Lung (tissue), 9 donors: ENCODE measurements at regions not wholly inside any gene's neighbourhood (a gene's known extent, or its start where the extent isn't known, plus 50 kb on each side); places are given as distances from the start of the nearest gene placed in this dataset.
"Not testable (repeated sequence)": the region's sequence is repeated elsewhere in the genome, so short reads cannot be mapped to it uniquely, and the experiment has no call there.

Experiments
- ATAC-seq: fragments of 200-7000 bp; cut with Tn5 transposase; one replicate; pipeline ENCODE4 v1.9.1; 2020; ENCODE audit warnings: moderate number of reproducible peaks; ENCODE audit not compliant: insufficient read depth, low FRiP score
- DNase-seq, 3 donors: peaks; one replicate each; pipeline ENCODE4 v3.0.0-alpha.2; 2013 to 2017
- H3K27ac ChIP-seq, 2 donors: one replicate each; pipeline ENCODE4 v1.5.1; 2013; ENCODE audit warnings: mild to moderate bottlenecking in 2 of 2, moderate library complexity in 2 of 2, control low read depth in 1 of 2, inconsistent platforms in 1 of 2, low read depth in 1 of 2, low read length in 1 of 2
- H3K27me3 ChIP-seq, 3 donors: one replicate each; pipeline ENCODE4 v1.5.1; 2013; ENCODE audit warnings: low read length in 2 of 3; ENCODE audit not compliant: control insufficient read depth in 3 of 3, insufficient read depth in 3 of 3
- H3K36me3 ChIP-seq, 4 donors: one replicate each; pipeline ENCODE4 v1.5.1; 2013; ENCODE audit warnings: low read length in 4 of 4, mild to moderate bottlenecking in 1 of 4, moderate library complexity in 1 of 4; ENCODE audit not compliant: control insufficient read depth in 4 of 4, insufficient read depth in 4 of 4
- H3K4me1 ChIP-seq, 5 donors: one replicate each; pipeline ENCODE4 v1.5.1; 2013; ENCODE audit warnings: low read length in 5 of 5, mild to moderate bottlenecking in 2 of 5, moderate library complexity in 1 of 5; ENCODE audit not compliant: control insufficient read depth in 5 of 5, insufficient read depth in 5 of 5
- H3K4me3 ChIP-seq: one replicate; pipeline ENCODE4 v1.5.1; 2013; ENCODE audit warnings: mild to moderate bottlenecking, control low read depth, moderate library complexity
- H3K9ac ChIP-seq, 2 donors: one replicate each; pipeline ENCODE4 v1.5.1; 2013; ENCODE audit warnings: low read length in 2 of 2, control low read depth in 1 of 2; ENCODE audit not compliant: insufficient read depth in 1 of 2
- H3K9me3 ChIP-seq, 4 donors: one replicate each; pipeline ENCODE4 v1.5.1; 2013; ENCODE audit warnings: low read length in 3 of 4, mild to moderate bottlenecking in 1 of 4, moderate library complexity in 1 of 4; ENCODE audit not compliant: control insufficient read depth in 4 of 4, insufficient read depth in 3 of 4
- WGBS, 2 donors: extraction: QIAGEN DNeasy Blood & Tissue Kit; methylation state at CpG; one replicate each; pipeline ENCODE4 v1.1.7; 2013; 5-methylcytosine and 5-hydroxymethylcytosine counted together
- donor health status: Bipolar disorder and iron deficiency.
- donor health status: healthy.
- donor health status: DM: yes; HTN: yes; CAD: no.

DNA sequence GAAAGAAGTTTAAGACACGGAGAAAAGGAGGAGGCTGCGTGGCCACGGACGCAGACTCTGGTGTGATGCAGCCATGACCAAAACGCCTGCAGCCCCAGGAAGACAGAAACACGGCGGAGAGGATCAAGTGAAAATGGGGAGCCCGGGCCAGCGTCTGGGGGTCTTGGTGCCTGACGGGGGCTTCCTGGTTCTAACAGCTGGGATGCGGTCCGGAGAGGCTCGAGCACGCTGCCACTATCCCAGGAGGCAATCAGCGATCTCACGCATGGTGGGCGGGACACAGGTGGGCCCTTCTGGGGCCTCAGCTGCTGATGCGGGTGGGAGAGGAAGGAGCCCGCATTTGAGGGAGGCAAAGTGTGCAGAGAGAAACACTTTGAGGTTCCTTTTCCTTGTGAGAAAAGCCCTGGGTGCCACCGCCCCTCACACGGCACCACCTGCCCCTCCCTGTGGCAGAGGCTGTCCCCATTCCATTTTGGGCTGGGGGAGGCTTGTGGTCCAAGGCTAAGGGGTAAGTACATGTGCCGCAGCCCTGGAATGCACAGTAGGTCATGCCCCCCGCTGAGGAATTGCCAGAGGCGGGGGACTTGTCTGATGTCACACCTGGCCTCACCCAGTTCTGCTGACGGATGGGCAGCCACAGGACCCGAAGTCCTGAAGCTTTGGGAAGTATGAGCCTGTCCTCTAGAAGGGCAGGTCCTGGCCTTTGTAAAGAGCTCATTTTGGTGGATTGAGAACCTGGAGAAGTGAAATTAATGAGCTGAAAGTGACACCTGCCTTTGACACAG, 121.7 kb upstream of the ZNF469 start:
- 90% methylated on average over 26 of the region's 26 CpGs for WGBS, 2 donors
- H3K9ac ChIP-seq, H3K27me3 ChIP-seq: not testable (repeated sequence)

DNA sequence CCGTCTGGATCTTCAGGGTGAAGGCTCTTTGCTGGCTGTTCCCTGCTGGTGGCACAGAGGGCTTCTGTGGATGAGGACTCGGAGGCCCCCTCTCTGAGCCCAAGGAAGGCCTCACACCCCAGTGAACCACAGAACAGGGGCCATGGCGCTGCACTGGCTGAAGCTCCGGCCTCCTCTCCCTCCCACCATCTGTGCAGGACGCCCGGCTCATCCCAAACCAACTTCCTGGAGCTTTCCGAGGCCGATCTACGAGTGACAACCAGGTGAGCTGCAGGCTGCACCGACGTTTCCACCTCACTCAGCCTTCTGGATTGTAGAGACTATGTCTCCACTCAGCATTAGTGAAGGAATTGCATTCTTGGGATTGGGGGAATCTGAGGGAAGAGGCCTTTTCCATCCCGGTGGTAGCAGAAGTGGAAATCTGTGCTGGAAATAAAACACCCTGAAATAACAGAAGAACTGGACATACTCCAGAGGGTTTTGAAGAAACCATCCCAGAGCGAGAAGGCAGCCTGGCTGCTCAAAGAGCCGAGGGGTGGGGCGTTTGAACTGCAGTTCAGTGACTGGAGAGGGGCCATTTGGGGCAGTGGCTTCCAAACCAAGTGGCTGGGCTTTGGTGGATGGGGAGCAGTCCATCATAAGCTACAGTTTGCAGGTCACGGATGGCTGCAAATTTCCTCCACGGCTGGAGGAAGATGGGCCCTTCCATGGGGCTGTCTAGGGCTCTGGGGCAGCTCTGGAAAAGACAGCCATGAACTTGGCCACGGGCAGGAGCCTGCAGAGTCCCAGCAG, 120.7 kb upstream of the ZNF469 start:
- Histone ChIP-seq H3K27ac (peak overlapping the region in 1 of 2 donors; percentile 23), H3K4me1 (peaks cover 0 to 15% (median 3%) of the 10 kb centered on the region in 5 donors)
- not testable (repeated sequence) for DNase-seq, H3K4me3 ChIP-seq, H3K9ac ChIP-seq, H3K36me3 ChIP-seq, H3K9me3 ChIP-seq, ATAC-seq, H3K27me3 ChIP-seq
- 71 to 79% methylated on average over 16 to 18 of the region's 18 CpGs for WGBS, 2 donors

More for the DNA sequence above, 121.7 kb upstream of the ZNF469 start:
- not testable (repeated sequence) for H3K9me3 ChIP-seq, H3K27ac ChIP-seq, H3K36me3 ChIP-seq, DNase-seq, ATAC-seq, H3K4me3 ChIP-seq
- H3K4me1 ChIP-seq = peaks cover 0 to 14% (median 3%) of the 10 kb centered on the region in 5 donors

DNA sequence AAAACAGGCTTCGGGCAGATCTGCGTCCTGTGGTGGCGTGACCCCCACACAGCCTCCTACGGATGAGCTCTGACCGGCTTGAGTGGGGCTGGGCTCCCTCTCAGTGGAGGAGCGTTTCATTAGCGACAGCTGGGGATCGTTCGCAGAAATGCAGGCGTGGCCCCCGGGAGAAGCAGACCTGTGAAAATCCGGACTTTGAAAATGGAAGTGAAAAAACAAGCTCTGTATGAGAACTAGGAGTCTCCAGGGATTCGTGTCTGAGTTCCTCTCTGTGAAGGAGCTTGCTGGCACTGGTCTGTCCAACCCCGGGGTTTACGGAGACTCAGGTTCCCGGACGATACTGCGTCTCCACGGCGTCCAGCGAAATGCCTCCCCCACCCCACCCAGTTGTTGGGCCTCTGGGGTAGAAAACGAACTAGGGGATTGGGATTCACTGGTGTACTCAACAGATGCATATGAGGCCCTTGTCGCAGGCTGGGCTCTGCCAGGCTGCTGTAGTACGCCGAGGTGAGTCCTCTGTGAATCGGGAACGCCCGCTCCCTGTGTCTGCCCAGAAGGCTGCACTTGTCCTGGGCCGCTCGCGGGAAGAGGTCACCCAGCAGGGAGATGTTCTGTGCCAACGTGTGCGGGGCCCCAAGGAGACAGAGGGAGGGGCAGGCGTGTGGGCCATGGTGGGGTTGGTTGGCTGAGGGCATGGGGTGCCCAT, 119.7 kb upstream of the ZNF469 start:
- ATAC-seq, H3K36me3 ChIP-seq, H3K27me3 ChIP-seq, H3K9ac ChIP-seq, H3K4me3 ChIP-seq, H3K9me3 ChIP-seq, H3K27ac ChIP-seq: not testable (repeated sequence)
- H3K4me1 ChIP-seq = peaks cover 0 to 15% (median 3%) of the 10 kb centered on the region in 5 donors
- 66 to 70% methylated on average over 28 to 34 of the region's 34 CpGs for WGBS, 2 donors
- peak; percentile 47 to 59 (median 58) for DNase-seq

DNA sequence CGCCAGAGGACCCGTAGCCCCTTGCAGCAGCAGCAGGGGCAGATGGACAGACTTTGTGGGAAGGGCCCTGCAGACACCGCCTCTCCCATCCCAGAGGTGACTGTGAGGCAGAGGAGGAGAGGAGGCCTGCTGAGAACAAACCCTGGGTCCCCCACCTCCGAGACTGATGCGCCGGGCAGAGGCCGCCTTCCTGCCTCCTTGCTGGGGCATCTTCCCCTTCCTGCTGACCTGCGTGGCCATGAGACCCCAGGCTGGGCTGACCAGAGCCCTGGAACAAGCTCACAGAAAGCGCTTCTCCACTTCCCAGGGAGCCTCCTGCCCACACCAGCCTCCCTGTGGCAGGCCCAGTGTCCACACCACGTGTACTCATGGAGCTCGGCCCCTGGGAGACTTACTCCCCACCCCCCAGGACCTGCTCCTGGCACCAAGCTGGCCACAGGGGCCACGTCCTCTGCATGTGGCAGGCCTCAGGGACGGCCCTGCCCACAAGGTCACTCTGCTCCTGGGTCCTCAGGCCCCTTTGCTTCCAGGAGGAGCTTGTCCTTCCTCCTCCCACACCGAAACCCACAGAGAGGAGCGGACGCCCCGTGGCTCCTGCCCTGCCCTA, 119.0 kb upstream of the ZNF469 start:
- WGBS, 2 donors = 86 to 91% methylated on average over 6 to 13 of the region's 17 CpGs
- not testable (repeated sequence) for H3K27ac ChIP-seq

More for the DNA sequence above, 119.0 kb upstream of the ZNF469 start:
- not testable (repeated sequence) for H3K4me3 ChIP-seq, DNase-seq, H3K27me3 ChIP-seq, H3K36me3 ChIP-seq, ATAC-seq, H3K9me3 ChIP-seq, H3K9ac ChIP-seq
- H3K4me1 ChIP-seq = peaks cover 0 to 15% (median 3%) of the 10 kb centered on the region in 5 donors
